ENCODE measurements at regions not wholly inside any gene's neighbourhood (a gene's known extent, or its start where the extent isn't known, plus 50 kb on each side); places are given as distances from the start of the nearest gene placed in this dataset.
"Not testable (repeated sequence)": the region's sequence is repeated elsewhere in the genome, so short reads cannot be mapped to it uniquely, and the experiment has no call there.

GRCh38 chr9:7542693-7543092 lies 256.9 kb downstream of the DMAC1 start:
- DNase-seq = no peak

GRCh38 chr9:7542126-7542525 lies 257.5 kb downstream of the DMAC1 start:
- DNase-seq = no peak

GRCh38 chr9:7536310-7536939 lies 263.2 kb downstream of the DMAC1 start:
- DNase-seq = no peak

- no peak for DNase-seq
Measured at GRCh38 chr9:7534211-7534935, 265.2 kb downstream of the DMAC1 start.

- no peak for DNase-seq
Measured at GRCh38 chr9:7533376-7534090, 266.0 kb downstream of the DMAC1 start.

GRCh38 chr9:7523426-7524043 lies 276.0 kb downstream of the DMAC1 start:
- DNase-seq = no peak

GRCh38 chr9:7520396-7520795 lies 279.2 kb downstream of the DMAC1 start:
- DNase-seq = no peak

- DNase-seq = no peak
Measured at GRCh38 chr9:7516376-7516775, 283.2 kb downstream of the DMAC1 start.

GRCh38 chr9:7510199-7510598 lies 289.4 kb downstream of the DMAC1 start:
- DNase-seq = no peak

- DNase-seq = no peak
Measured at GRCh38 chr9:7509576-7510145, 289.9 kb downstream of the DMAC1 start.

GRCh38 chr9:7508516-7508915 lies 291.1 kb downstream of the DMAC1 start:
- DNase-seq = no peak

- no peak for DNase-seq
Measured at GRCh38 chr9:7507566-7508270, 291.9 kb downstream of the DMAC1 start.

- DNase-seq = no peak
Measured at GRCh38 chr9:7507026-7507425, 292.6 kb downstream of the DMAC1 start.

- no peak for DNase-seq
Measured at GRCh38 chr9:7500521-7500920, 299.1 kb downstream of the DMAC1 start.

- no peak for DNase-seq
Measured at GRCh38 chr9:7491641-7492040, 307.9 kb downstream of the DMAC1 start.

- no peak for DNase-seq
Measured at GRCh38 chr9:7490317-7491108, 309.1 kb downstream of the DMAC1 start.

- no peak for DNase-seq
Measured at GRCh38 chr9:7489036-7489435, 310.5 kb downstream of the DMAC1 start.

GRCh38 chr9:7484014-7484413 lies 315.6 kb downstream of the DMAC1 start:
- not testable (repeated sequence) for DNase-seq

- no peak for DNase-seq
Measured at GRCh38 chr9:7481570-7481969, 318.0 kb downstream of the DMAC1 start.

GRCh38 chr9:7479300-7479699 lies 320.3 kb downstream of the DMAC1 start:
- no peak for DNase-seq

- no peak for DNase-seq
Measured at GRCh38 chr9:7478646-7479045, 320.9 kb downstream of the DMAC1 start.

All from renal pelvis (tissue), 1 donor.